ENCODE measurements at regions not wholly inside any gene's neighbourhood (a gene's known extent, or its start where the extent isn't known, plus 50 kb on each side); places are given as distances from the start of the nearest gene placed in this dataset.
"Not testable (repeated sequence)": the region's sequence is repeated elsewhere in the genome, so short reads cannot be mapped to it uniquely, and the experiment has no call there.

GRCh38 chr5:159547466-159548195 is 217.3 kb upstream of the IL12B start:
- no peak for DNase-seq

GRCh38 chr5:159548517-159548916 is 218.2 kb upstream of the IL12B start:
- DNase-seq: no peak

- DNase-seq: no peak
Measured at GRCh38 chr5:159549046-159549445, 218.8 kb upstream of the IL12B start.

GRCh38 chr5:159550951-159551350 is 220.7 kb upstream of the IL12B start:
- no peak for DNase-seq

GRCh38 chr5:159552751-159553150 is 222.5 kb upstream of the IL12B start:
- no peak for DNase-seq

GRCh38 chr5:159553792-159554191 is 223.5 kb upstream of the IL12B start:
- no peak for DNase-seq

GRCh38 chr5:159555084-159555483 is 224.8 kb upstream of the IL12B start:
- no peak for DNase-seq

- DNase-seq: no peak
Measured at GRCh38 chr5:159559337-159559736, 229.1 kb upstream of the IL12B start.

- no peak for DNase-seq
Measured at GRCh38 chr5:159560088-159560487, 229.8 kb upstream of the IL12B start.

- no peak for DNase-seq
Measured at GRCh38 chr5:159564031-159564430, 233.7 kb upstream of the IL12B start.

- no peak for DNase-seq
Measured at GRCh38 chr5:159566832-159567231, 236.5 kb upstream of the IL12B start.

- no peak for DNase-seq
Measured at GRCh38 chr5:159567461-159567860, 237.2 kb upstream of the IL12B start.

GRCh38 chr5:159571501-159572244 is 241.4 kb upstream of the IL12B start:
- no peak for DNase-seq

GRCh38 chr5:159576902-159577301 is 246.6 kb upstream of the IL12B start:
- DNase-seq: no peak

GRCh38 chr5:159581502-159582249 is 251.4 kb upstream of the IL12B start:
- no peak for DNase-seq

GRCh38 chr5:159582756-159583541 is 252.7 kb upstream of the IL12B start:
- DNase-seq: no peak

GRCh38 chr5:159586921-159587320 is 256.6 kb upstream of the IL12B start:
- DNase-seq: no peak

GRCh38 chr5:159588941-159589340 is 258.7 kb upstream of the IL12B start:
- DNase-seq: no peak

- DNase-seq: no peak
Measured at GRCh38 chr5:159593518-159594073, 263.3 kb upstream of the IL12B start.

GRCh38 chr5:159595561-159595960 is 265.3 kb upstream of the IL12B start:
- DNase-seq: not testable (repeated sequence)

- no peak for DNase-seq
Measured at GRCh38 chr5:159601216-159601615, 270.9 kb upstream of the IL12B start.

GRCh38 chr5:159602434-159602833 is 272.1 kb upstream of the IL12B start:
- no peak for DNase-seq

- DNase-seq: no peak
Measured at GRCh38 chr5:159605585-159605984, 275.3 kb upstream of the IL12B start.

Measured in activated T-cell treated with anti-CD3 and anti-CD28 coated beads, Interleukin-2, amount 50 U/mL, for 1 hour (primary cell).